ENCODE measurements at regions not wholly inside any gene's neighbourhood (a gene's known extent, or its start where the extent isn't known, plus 50 kb on each side); places are given as distances from the start of the nearest gene placed in this dataset.
"Not testable (repeated sequence)": the region's sequence is repeated elsewhere in the genome, so short reads cannot be mapped to it uniquely, and the experiment has no call there.

- DNase-seq (ENCODE audit: low read depth): no peak
Measured at GRCh38 chr5:3155046-3155445, 403.6 kb upstream of the IRX2 start.

- DNase-seq (ENCODE audit: low read depth): no peak
Measured at GRCh38 chr5:3153906-3154305, 402.4 kb upstream of the IRX2 start.

- no peak for DNase-seq (ENCODE audit: low read depth)
Measured at GRCh38 chr5:3153226-3153858, 401.9 kb upstream of the IRX2 start.

GRCh38 chr5:3149899-3150298, 398.4 kb upstream of the IRX2 start:
- DNase-seq (ENCODE audit: low read depth): no peak

- not testable (repeated sequence) for DNase-seq (ENCODE audit: low read depth)
Measured at GRCh38 chr5:3147405-3147804, 395.9 kb upstream of the IRX2 start.

- no peak for DNase-seq (ENCODE audit: low read depth)
Measured at GRCh38 chr5:3145641-3146040, 394.2 kb upstream of the IRX2 start.

GRCh38 chr5:3143382-3143781, 391.9 kb upstream of the IRX2 start:
- no peak for DNase-seq (ENCODE audit: low read depth)

GRCh38 chr5:3142261-3143027, 391.0 kb upstream of the IRX2 start:
- DNase-seq (ENCODE audit: low read depth): no peak

GRCh38 chr5:3140117-3140516, 388.6 kb upstream of the IRX2 start:
- DNase-seq (ENCODE audit: low read depth): no peak

GRCh38 chr5:3139499-3139931, 388.0 kb upstream of the IRX2 start:
- peak; percentile 72 for DNase-seq (ENCODE audit: low read depth)

- no peak for DNase-seq (ENCODE audit: low read depth)
Measured at GRCh38 chr5:3131161-3131560, 379.7 kb upstream of the IRX2 start.

- no peak for DNase-seq (ENCODE audit: low read depth)
Measured at GRCh38 chr5:3129252-3129651, 377.8 kb upstream of the IRX2 start.

- no peak for DNase-seq (ENCODE audit: low read depth)
Measured at GRCh38 chr5:3127423-3127911, 376.0 kb upstream of the IRX2 start.

- no peak for DNase-seq (ENCODE audit: low read depth)
Measured at GRCh38 chr5:3126639-3127038, 375.2 kb upstream of the IRX2 start.

- no peak for DNase-seq (ENCODE audit: low read depth)
Measured at GRCh38 chr5:3124410-3124809, 372.9 kb upstream of the IRX2 start.

GRCh38 chr5:3123763-3124157, 372.3 kb upstream of the IRX2 start:
- DNase-seq (ENCODE audit: low read depth): no peak

- no peak for DNase-seq (ENCODE audit: low read depth)
Measured at GRCh38 chr5:3122985-3123762, 371.7 kb upstream of the IRX2 start.

GRCh38 chr5:3122216-3122615, 370.7 kb upstream of the IRX2 start:
- no peak for DNase-seq (ENCODE audit: low read depth)

- DNase-seq (ENCODE audit: low read depth): no peak
Measured at GRCh38 chr5:3121813-3122212, 370.3 kb upstream of the IRX2 start.

GRCh38 chr5:3120028-3120427, 368.6 kb upstream of the IRX2 start:
- no peak for DNase-seq (ENCODE audit: low read depth)

- DNase-seq (ENCODE audit: low read depth): no peak
Measured at GRCh38 chr5:3119435-3119834, 368.0 kb upstream of the IRX2 start.

GRCh38 chr5:3118340-3118739, 366.9 kb upstream of the IRX2 start:
- no peak for DNase-seq (ENCODE audit: low read depth)

Measured in HT1080 (cell line).